GM12878 (cell line): ENCODE measurements at regions not wholly inside any gene's neighbourhood (a gene's known extent, or its start where the extent isn't known, plus 50 kb on each side); places are given as distances from the start of the nearest gene placed in this dataset.

ENCODE experiments used
- ATAC-seq: fragments of 200-7000 bp; cut with Tn5 transposase; 3 replicates; pipeline ENCODE4 v1.9.1; 2020; ENCODE audit warnings: mild to moderate bottlenecking, moderate library complexity
- BruUV-seq: library from RNA; stranded (reverse); fragments of 400-500 nt; replicated peaks from 2 replicates; lab custom pipeline; 2021; lab: Mats Ljungman, UMichigan
- CTCF ChIA-PET: fragments of 300-600 bp; sonication (Branson Sonifier 250); formaldehyde crosslinking; extraction: SDS; loops from one replicate; lab custom pipeline; 2021; ENCODE audit warnings: inconsistent platforms; lab: Yijun Ruan, JAX
- POLR2A ChIA-PET: fragments of 350-600 bp; formaldehyde crosslinking; extraction: SDS; loops from one replicate; lab custom pipeline; 2021; ENCODE audit warnings: inconsistent platforms; lab: Charles Lee
- RAD21 ChIA-PET: fragments of 300-600 bp; sonication (Branson Sonifier 250); formaldehyde crosslinking; loops from one replicate; lab custom pipeline; 2023; ENCODE audit warnings: antibody characterized with exemption; ENCODE audit not compliant: unreplicated experiment; lab: Charles Lee
- SMC1A ChIA-PET: fragments of 300-600 bp; sonication (Branson Sonifier 250); formaldehyde crosslinking; loops from one replicate; lab custom pipeline; 2023; ENCODE audit not compliant: unreplicated experiment, uncharacterized antibody; lab: Charles Lee
- DNase-seq: peaks from one replicate; pipeline ENCODE4 v3.0.0-alpha.2; 2011; ENCODE audit warnings: low read depth, low spot score
- FAIRE-seq: peaks from 3 replicates; lab custom pipeline; 2011; peaks lifted over from hg19 to GRCh38; lab: Jason Lieb, UNC
- H2AFZ ChIP-seq: 2 replicates; pipeline ENCODE4 v1.6.0; 2011; ENCODE audit warnings: low read depth, low read length, control low read depth; ENCODE audit not compliant: control insufficient read depth
- H3K27ac ChIP-seq: 2 replicates; pipeline ENCODE4 v1.5.1; 2011; ENCODE audit warnings: control low read depth; ENCODE audit not compliant: control insufficient read depth, insufficient read depth
- H3K27me3 ChIP-seq, 2 experiments: replicated peaks in 1 of 2; 2 replicates each; pipeline versions ENCODE4 v1.6.0 to v1.6.1; 2011; ENCODE audit warnings: low read length in 1 of 2; ENCODE audit not compliant: control insufficient read depth in 2 of 2, insufficient read depth in 2 of 2
- H3K36me3 ChIP-seq, 2 experiments: 2 replicates each; pipeline ENCODE4 v1.5.1; 2011; ENCODE audit warnings: low read length in 1 of 2; ENCODE audit not compliant: control insufficient read depth in 2 of 2, insufficient read depth in 2 of 2
- H3K4me1 ChIP-seq: 2 replicates; pipeline ENCODE4 v1.6.1; 2011; ENCODE audit warnings: mild to moderate bottlenecking, low read length, moderate library complexity, mixed read lengths; ENCODE audit not compliant: control insufficient read depth, insufficient read depth
- H3K4me2 ChIP-seq: 2 replicates; pipeline ENCODE4 v1.6.0; 2011; ENCODE audit warnings: control low read depth; ENCODE audit not compliant: control insufficient read depth, insufficient read depth
- H3K4me3 ChIP-seq: fragments of 200-600 bp; sonication (generic); 2 replicates; pipeline ENCODE4 v1.5.1; 2016
- H3K79me2 ChIP-seq: 2 replicates; pipeline ENCODE4 v1.6.0; 2011; ENCODE audit warnings: low read length; ENCODE audit not compliant: control insufficient read depth, insufficient read depth
- H3K9ac ChIP-seq: 2 replicates; pipeline ENCODE4 v1.8.0; 2011; ENCODE audit warnings: low read length, control low read depth, mixed read lengths; ENCODE audit not compliant: control insufficient read depth, insufficient read depth
- H3K9me3 ChIP-seq: replicated peaks from 3 replicates; pipeline ENCODE4 v1.5.1; 2011; ENCODE audit warnings: mild to moderate bottlenecking, low read length; ENCODE audit not compliant: control insufficient read depth, insufficient read depth
- H4K20me1 ChIP-seq: 2 replicates; pipeline ENCODE4 v1.6.0; 2011; ENCODE audit not compliant: control insufficient read depth, insufficient read depth
- CBX3 ChIP-seq: fragments of 200-600 bp; sonication (generic); IDR thresholded peaks from 2 replicates; pipeline ENCODE4 v1.6.1; 2016; ENCODE audit warnings: low read depth, borderline replicate concordance
- CEBPB ChIP-seq, 2 experiments: fragments of 150-350 bp in 1 of 2; IDR thresholded peaks; 2 replicates each; pipeline ENCODE4 v1.6.1; 2012 to 2014; ENCODE audit warnings: low read depth in 2 of 2, low read length in 2 of 2, borderline replicate concordance in 1 of 2, inconsistent platforms in 1 of 2
- DPF2 ChIP-seq: fragments of 450-650 bp; IDR thresholded peaks from 2 replicates; pipeline ENCODE4 v1.6.1; 2017; ENCODE audit warnings: mild to moderate bottlenecking
- E2F4 ChIP-seq: IDR thresholded peaks from 2 replicates; pipeline ENCODE4 v1.6.1; 2012; ENCODE audit warnings: low read depth, low read length, improper control_type of control experiment
- NFXL1 ChIP-seq: fragments of 450-650 bp; IDR thresholded peaks from 2 replicates; pipeline ENCODE4 v1.6.1; 2017; ENCODE audit warnings: antibody characterized with exemption, mild to moderate bottlenecking, borderline replicate concordance
- NFYA ChIP-seq: IDR thresholded peaks from 2 replicates; pipeline ENCODE4 v1.6.1; 2011; ENCODE audit warnings: low read depth, mild to moderate bottlenecking, low read length, improper control_type of control experiment, borderline replicate concordance
- NR2C1 ChIP-seq: fragments of 450-650 bp; IDR thresholded peaks from 2 replicates; pipeline ENCODE4 v1.6.1; 2017; ENCODE audit warnings: antibody characterized with exemption, mild to moderate bottlenecking, moderate library complexity
- NRF1 ChIP-seq: conservative IDR thresholded peaks from 2 replicates; pipeline ENCODE4 v1.6.1; 2011; ENCODE audit warnings: mild to moderate bottlenecking, low read depth, low read length, improper control_type of control experiment
- PAX8 ChIP-seq: fragments of 450-650 bp; IDR thresholded peaks from 2 replicates; pipeline ENCODE4 v1.6.1; 2017; ENCODE audit warnings: mild to moderate bottlenecking, moderate library complexity
- SIN3A ChIP-seq: IDR thresholded peaks from 2 replicates; pipeline ENCODE4 v1.6.1; 2012; ENCODE audit warnings: low read depth, low read length, improper control_type of control experiment
- SP1 ChIP-seq: IDR thresholded peaks from one replicate; pipeline ENCODE4 v1.6.1; 2011; ENCODE audit warnings: low read depth, low read length
- USF1 ChIP-seq: IDR thresholded peaks from 2 replicates; pipeline ENCODE4 v1.6.1; 2011; ENCODE audit warnings: borderline replicate concordance, low read depth, mild to moderate bottlenecking, moderate library complexity, mixed read lengths, low read length; ENCODE audit not compliant: insufficient read depth; ENCODE audit errors: extremely low read length
- WGBS: methylation state at CpG from one replicate; pipeline ENCODE4 v1.1.6; 2016; ENCODE audit warnings: low lambda C conversion rate; ENCODE audit not compliant: insufficient replicate concordance, insufficient coverage; ENCODE audit errors: missing lambda C conversion rate; 5-methylcytosine and 5-hydroxymethylcytosine counted together
- in situ Hi-C: fragments of 300-500 bp; cut with MboI; formaldehyde crosslinking; loops from 9 replicates; pipeline ENCODE4 v1.14.3; 2018; ENCODE audit warnings: mixed read lengths
- intact Hi-C: fragments of 100-400 bp; cut with micrococcal nuclease; formaldehyde crosslinking; loops from one replicate; pipeline ENCODE4 v1.14.2; 2022; ENCODE audit not compliant: unreplicated experiment
- TF ChIP-seq, protein P1 (sequence below): fragments of 450-650 bp; formaldehyde crosslinking; IDR thresholded peaks from 2 replicates; pipeline ENCODE4 v1.4.0; 2022; ENCODE audit warnings: mild to moderate bottlenecking, moderate library complexity

DNA sequence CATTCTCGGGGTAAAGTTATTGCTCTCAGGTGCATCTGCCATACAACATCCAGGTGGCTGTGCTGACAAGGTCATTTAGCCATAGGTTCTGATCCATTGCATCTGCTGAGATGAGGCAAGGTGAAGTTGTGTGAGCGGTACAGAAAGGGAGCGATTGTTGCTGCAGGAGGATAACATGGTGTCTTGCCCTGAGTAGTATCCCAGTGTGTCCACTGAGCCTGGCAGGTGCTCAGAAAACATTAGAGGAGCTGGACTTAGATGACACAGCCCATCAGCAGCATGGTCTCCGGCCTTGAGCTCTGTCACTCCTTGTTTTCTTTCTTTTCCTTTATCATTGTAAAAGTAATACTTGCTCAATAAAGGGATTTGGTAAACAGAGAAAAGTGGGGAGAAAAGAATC is 161.1 kb upstream of the ATP10A start:
- ChIA-PET CTCF (no interaction called here), SMC1A (no interaction called here), RAD21 (no interaction called here), POLR2A (no interaction called here)
- intact Hi-C loops = no loop called here
- BruUV-seq = no TSS peak
- in situ Hi-C loops = no loop called here
- H3K4me2 ChIP-seq = no peak overlapping the region
- H3K4me3 ChIP-seq = no peak overlapping the region
- no peak overlapping the region for H3K27ac ChIP-seq
- no peaks in the 10 kb centered on the region for H4K20me1 ChIP-seq
- no peaks in the 10 kb centered on the region; the same call in 2 of the 3 replicates for H3K9me3 ChIP-seq
- FAIRE-seq (no peak), DNase-seq (no peak), ATAC-seq (no peak)
- no peaks in the 10 kb centered on the region for H3K79me2 ChIP-seq
- WGBS = 47% methylated on average over 4 of the region's 4 CpGs
- H3K9ac ChIP-seq = no peak overlapping the region
- H3K27me3 ChIP-seq = no peaks in the 10 kb centered on the region
- no peak overlapping the region for H2AFZ ChIP-seq
- TF ChIP-seq CBX3 (no peak), NFXL1 (no peak), E2F4 (no peak)
- no peaks in the 10 kb centered on the region for H3K36me3 ChIP-seq
- no peaks in the 10 kb centered on the region for H3K4me1 ChIP-seq

DNA sequence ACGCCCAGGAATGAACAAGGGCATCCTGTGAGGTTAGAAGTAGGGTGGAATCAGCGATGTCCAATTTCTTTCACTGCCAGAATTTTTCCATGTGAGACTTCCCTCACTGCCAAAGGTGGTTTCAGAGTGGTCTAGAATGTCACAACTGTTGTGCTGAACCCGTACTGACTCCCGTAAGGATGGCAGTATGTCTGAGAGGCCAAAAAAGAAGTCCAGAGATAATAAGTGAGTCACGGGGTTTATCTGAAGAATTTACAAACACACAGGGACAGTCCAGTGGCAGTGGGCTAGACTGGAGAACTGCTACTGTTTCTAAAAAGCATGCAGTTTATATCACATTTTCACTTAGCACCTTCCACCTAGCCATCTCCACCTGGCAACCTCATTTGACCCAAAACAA is 160.6 kb upstream of the ATP10A start:
- Histone ChIP-seq H3K79me2 (no peaks in the 10 kb centered on the region), H3K9me3 (no peaks in the 10 kb centered on the region; the same call in 2 of the 3 replicates), H3K36me3 (no peaks in the 10 kb centered on the region), H3K27ac (no peak overlapping the region), H3K4me1 (no peaks in the 10 kb centered on the region), H3K9ac (no peak overlapping the region), H3K27me3 (no peaks in the 10 kb centered on the region), H4K20me1 (no peaks in the 10 kb centered on the region), H3K4me3 (no peak overlapping the region), H2AFZ (no peak overlapping the region), H3K4me2 (no peak overlapping the region)
- WGBS = 27% methylated on average over 5 of the region's 5 CpGs
- in situ Hi-C loops (no loop called here), intact Hi-C loops (no loop called here)
- ChIA-PET RAD21 (no interaction called here), CTCF (no interaction called here), SMC1A (no interaction called here), POLR2A (no interaction called here)
- no peak for FAIRE-seq
- no TSS peak for BruUV-seq
- no peak for DNase-seq
- ATAC-seq = no peak
- no peak for TF ChIP-seq NRF1
- no peak for TF ChIP-seq SP1
- no peak for TF ChIP-seq CEBPB (IDR thresholded peaks at IDR 0.05; ENCODE audit: borderline replicate concordance in 1 of 2, low read depth in 2 of 2, low read length in 2 of 2)
- TF ChIP-seq, protein P1, sequence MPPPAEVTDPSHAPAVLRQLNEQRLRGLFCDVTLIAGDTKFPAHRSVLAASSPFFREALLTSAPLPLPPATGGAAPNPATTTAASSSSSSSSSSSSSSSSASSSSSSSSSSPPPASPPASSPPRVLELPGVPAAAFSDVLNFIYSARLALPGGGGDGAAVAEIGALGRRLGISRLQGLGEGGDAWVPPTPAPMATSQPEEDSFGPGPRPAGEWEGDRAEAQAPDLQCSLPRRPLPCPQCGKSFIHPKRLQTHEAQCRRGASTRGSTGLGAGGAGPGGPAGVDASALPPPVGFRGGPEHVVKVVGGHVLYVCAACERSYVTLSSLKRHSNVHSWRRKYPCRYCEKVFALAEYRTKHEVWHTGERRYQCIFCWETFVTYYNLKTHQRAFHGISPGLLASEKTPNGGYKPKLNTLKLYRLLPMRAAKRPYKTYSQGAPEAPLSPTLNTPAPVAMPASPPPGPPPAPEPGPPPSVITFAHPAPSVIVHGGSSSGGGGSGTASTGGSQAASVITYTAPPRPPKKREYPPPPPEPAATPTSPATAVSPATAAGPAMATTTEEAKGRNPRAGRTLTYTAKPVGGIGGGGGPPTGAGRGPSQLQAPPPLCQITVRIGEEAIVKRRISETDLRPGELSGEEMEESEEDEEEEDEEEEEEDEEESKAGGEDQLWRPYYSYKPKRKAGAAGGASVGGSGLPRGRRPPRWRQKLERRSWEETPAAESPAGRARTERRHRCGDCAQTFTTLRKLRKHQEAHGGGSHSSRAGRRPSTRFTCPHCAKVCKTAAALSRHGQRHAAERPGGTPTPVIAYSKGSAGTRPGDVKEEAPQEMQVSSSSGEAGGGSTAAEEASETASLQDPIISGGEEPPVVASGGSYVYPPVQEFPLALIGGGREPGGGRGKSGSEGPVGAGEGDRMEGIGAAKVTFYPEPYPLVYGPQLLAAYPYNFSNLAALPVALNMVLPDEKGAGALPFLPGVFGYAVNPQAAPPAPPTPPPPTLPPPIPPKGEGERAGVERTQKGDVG = no peak
- no peak for TF ChIP-seq USF1
- no peak for TF ChIP-seq SIN3A
- TF ChIP-seq NFYA = no peak
- no peak for TF ChIP-seq PAX8
- no peak for TF ChIP-seq NR2C1
- no peak for TF ChIP-seq DPF2
